ENCODE measurements at regions not wholly inside any gene's neighbourhood (a gene's known extent, or its start where the extent isn't known, plus 50 kb on each side); places are given as distances from the start of the nearest gene placed in this dataset.

DNA sequence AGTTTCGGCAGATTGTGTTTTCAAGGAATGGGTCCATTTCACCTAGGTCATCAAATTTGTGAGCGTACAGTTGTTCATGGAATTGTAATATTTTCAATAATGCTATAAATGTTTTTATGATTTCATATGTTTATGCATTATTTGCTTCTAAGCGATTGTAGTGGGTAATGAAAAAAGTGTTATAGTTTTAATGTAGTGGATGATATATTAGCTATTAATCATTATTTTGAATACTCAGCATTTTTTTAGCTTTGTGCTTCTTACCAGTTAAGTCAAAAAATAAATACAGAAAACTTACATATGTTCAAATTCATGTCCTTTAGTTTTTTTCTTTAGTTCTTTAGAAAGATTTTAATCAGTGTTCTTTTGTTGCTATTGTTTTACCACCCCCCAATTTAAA, 677.0 kb downstream of the STK39 start:
- TF ChIP-seq, protein P1, sequence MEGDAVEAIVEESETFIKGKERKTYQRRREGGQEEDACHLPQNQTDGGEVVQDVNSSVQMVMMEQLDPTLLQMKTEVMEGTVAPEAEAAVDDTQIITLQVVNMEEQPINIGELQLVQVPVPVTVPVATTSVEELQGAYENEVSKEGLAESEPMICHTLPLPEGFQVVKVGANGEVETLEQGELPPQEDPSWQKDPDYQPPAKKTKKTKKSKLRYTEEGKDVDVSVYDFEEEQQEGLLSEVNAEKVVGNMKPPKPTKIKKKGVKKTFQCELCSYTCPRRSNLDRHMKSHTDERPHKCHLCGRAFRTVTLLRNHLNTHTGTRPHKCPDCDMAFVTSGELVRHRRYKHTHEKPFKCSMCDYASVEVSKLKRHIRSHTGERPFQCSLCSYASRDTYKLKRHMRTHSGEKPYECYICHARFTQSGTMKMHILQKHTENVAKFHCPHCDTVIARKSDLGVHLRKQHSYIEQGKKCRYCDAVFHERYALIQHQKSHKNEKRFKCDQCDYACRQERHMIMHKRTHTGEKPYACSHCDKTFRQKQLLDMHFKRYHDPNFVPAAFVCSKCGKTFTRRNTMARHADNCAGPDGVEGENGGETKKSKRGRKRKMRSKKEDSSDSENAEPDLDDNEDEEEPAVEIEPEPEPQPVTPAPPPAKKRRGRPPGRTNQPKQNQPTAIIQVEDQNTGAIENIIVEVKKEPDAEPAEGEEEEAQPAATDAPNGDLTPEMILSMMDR (optimal IDR thresholded peaks at IDR 0.05 in 1 of 3, IDR thresholded peaks at IDR 0.05 in 1 of 3, conservative IDR thresholded peaks at IDR 0.05 in 1 of 3; ENCODE audit: extremely low read depth in 1 of 3, insufficient read depth in 2 of 3, low read length in 3 of 3): no peak
- TF ChIP-seq EZH2 (IDR thresholded peaks at IDR 0.05; ENCODE audit: low read length): no peak

Measured in keratinocyte (primary cell).